OCI-LY7 (cell line): ENCODE measurements at regions not wholly inside any gene's neighbourhood (a gene's known extent, or its start where the extent isn't known, plus 50 kb on each side); places are given as distances from the start of the nearest gene placed in this dataset.

Source experiments
- BruUV-seq: library from RNA; stranded (reverse); fragments of 400-500 nt; replicated peaks from 2 replicates; lab custom pipeline; 2021; lab: Mats Ljungman, UMichigan
- CTCF ChIA-PET: fragments of 300-600 bp; sonication (Branson Sonifier 250); formaldehyde crosslinking; loops from one replicate; lab custom pipeline; 2022; ENCODE audit warnings: antibody characterized with exemption; ENCODE audit not compliant: unreplicated experiment; lab: Charles Lee
- POLR2A ChIA-PET: fragments of 300-600 bp; sonication (Branson Sonifier 250); formaldehyde crosslinking; loops from one replicate; lab custom pipeline; 2022; ENCODE audit warnings: antibody characterized with exemption; lab: Charles Lee
- DNase-seq: peaks from one replicate; pipeline ENCODE4 v3.0.0-alpha.2; 2015; ENCODE audit warnings: low spot score
- H2AFZ ChIP-seq: fragments of 200-600 bp; sonication (generic), shearing (Covaris generic); 2 replicates; pipeline ENCODE4 v1.6.1; 2014; ENCODE audit warnings: mild to moderate bottlenecking, antibody characterized with exemption, low read length, moderate library complexity
- H3K27ac ChIP-seq: fragments of 200-600 bp; sonication (generic); 2 replicates; pipeline ENCODE4 v1.5.1; 2014; ENCODE audit warnings: mixed run types, low read depth, mild to moderate bottlenecking, moderate library complexity, low read length, inconsistent platforms; ENCODE audit not compliant: poor library complexity, severe bottlenecking
- H3K36me3 ChIP-seq: fragments of 200-600 bp; sonication (generic); 2 replicates; pipeline ENCODE4 v1.6.1; 2014; ENCODE audit warnings: mild to moderate bottlenecking, antibody characterized with exemption, low read length, moderate library complexity, mixed read lengths; ENCODE audit not compliant: insufficient read depth
- H3K4me1 ChIP-seq: fragments of 200-600 bp; sonication (generic); 2 replicates; pipeline ENCODE4 v1.5.1; 2014; ENCODE audit warnings: mild to moderate bottlenecking, low read length; ENCODE audit not compliant: insufficient read depth, poor library complexity, severe bottlenecking
- H3K4me2 ChIP-seq: fragments of 200-600 bp; sonication (generic); 2 replicates; pipeline ENCODE4 v1.6.1; 2014; ENCODE audit warnings: mild to moderate bottlenecking, low read length
- H3K4me3 ChIP-seq: fragments of 200-600 bp; sonication (generic); 2 replicates; pipeline ENCODE4 v1.5.1; 2014; ENCODE audit warnings: mild to moderate bottlenecking, low read depth, low read length; ENCODE audit not compliant: poor library complexity, severe bottlenecking
- H3K79me2 ChIP-seq: fragments of 200-600 bp; sonication (generic); 2 replicates; pipeline ENCODE4 v1.6.1; 2016; ENCODE audit warnings: low read depth, mild to moderate bottlenecking, low read length, moderate library complexity, mixed read lengths; ENCODE audit not compliant: insufficient read depth
- H3K9me2 ChIP-seq: fragments of 200-600 bp; sonication (generic); 2 replicates; pipeline ENCODE4 v1.6.1; 2016; ENCODE audit warnings: mild to moderate bottlenecking, low read length, mixed read lengths; ENCODE audit not compliant: insufficient read depth
- H3K9me3 ChIP-seq: fragments of 200-600 bp; sonication (generic); 2 replicates; pipeline ENCODE4 v1.6.1; 2014; ENCODE audit warnings: mild to moderate bottlenecking, mixed run types, low read length, mixed read lengths
- H4K20me1 ChIP-seq: fragments of 200-600 bp; sonication (generic); 2 replicates; pipeline ENCODE4 v1.6.1; 2014; ENCODE audit warnings: mild to moderate bottlenecking, antibody characterized with exemption, low read length, moderate library complexity, mixed read lengths; ENCODE audit not compliant: insufficient read depth
- CTCF ChIP-seq: fragments of 200-600 bp; sonication (generic); conservative IDR thresholded peaks from 2 replicates; pipeline ENCODE4 v1.5.1; 2014; ENCODE audit warnings: mild to moderate bottlenecking, antibody characterized with exemption, low read length, moderate library complexity, mixed read lengths
- EZH2phosphoT487 ChIP-seq: fragments of 200-600 bp; sonication (generic); IDR thresholded peaks from 2 replicates; pipeline ENCODE4 v1.6.1; 2018; ENCODE audit warnings: low read depth, borderline replicate concordance, mild to moderate bottlenecking, mixed run types, antibody characterized with exemption, low read length, moderate library complexity, mixed read lengths
- intact Hi-C: fragments of 100-400 bp; cut with micrococcal nuclease; formaldehyde crosslinking; loops from one replicate; pipeline ENCODE4 v1.10.0; 2022; ENCODE audit not compliant: unreplicated experiment

DNA sequence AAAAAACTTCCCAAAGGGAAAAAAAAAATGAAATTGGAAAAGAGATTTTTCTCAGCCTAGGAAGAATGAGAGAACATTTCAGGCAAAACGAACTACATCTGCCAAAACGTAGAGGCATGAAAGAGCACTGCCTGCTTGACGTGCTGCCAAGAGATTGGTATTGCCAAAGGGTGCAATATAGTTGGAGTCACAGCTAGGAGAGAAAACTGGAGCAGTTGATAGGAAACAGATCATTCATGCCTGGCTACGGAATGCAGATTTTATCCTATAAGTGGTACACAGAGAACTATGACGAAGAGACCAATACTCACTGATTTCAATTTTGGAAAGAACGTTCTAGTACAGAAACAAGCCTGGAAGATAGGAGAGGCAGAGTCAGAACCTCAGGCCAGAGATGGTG lies 68.4 kb upstream of the IQCM start:
- DNase-seq: no peak
- ChIA-PET CTCF (no interaction called here), POLR2A (no interaction called here)
- Histone ChIP-seq H3K27ac (no peak overlapping the region), H3K4me2 (no peak overlapping the region), H3K36me3 (no peaks in the 10 kb centered on the region), H2AFZ (no peak overlapping the region), H3K79me2 (no peaks in the 10 kb centered on the region), H3K4me1 (no peaks in the 10 kb centered on the region), H3K4me3 (no peak overlapping the region), H4K20me1 (no peaks in the 10 kb centered on the region), H3K9me3 (no peaks in the 10 kb centered on the region), H3K9me2 (no peaks in the 10 kb centered on the region)
- intact Hi-C loops: no loop called here
- BruUV-seq: no TSS peak
- TF ChIP-seq CTCF (no peak), EZH2phosphoT487 (no peak)

- H3K4me1 ChIP-seq: no peaks in the 10 kb centered on the region
- no peak overlapping the region for H3K27ac ChIP-seq
- CTCF ChIA-PET: no interaction called here
- no peaks in the 10 kb centered on the region for H3K9me3 ChIP-seq
- H2AFZ ChIP-seq: no peak overlapping the region
- H3K79me2 ChIP-seq: no peaks in the 10 kb centered on the region
- no TSS peak for BruUV-seq
- no peaks in the 10 kb centered on the region for H3K9me2 ChIP-seq
- no peak for DNase-seq
- H3K36me3 ChIP-seq: no peaks in the 10 kb centered on the region
- no peaks in the 10 kb centered on the region for H4K20me1 ChIP-seq
- no peak overlapping the region for H3K4me3 ChIP-seq
- intact Hi-C loops: no loop called here
- no peak overlapping the region for H3K4me2 ChIP-seq
- POLR2A ChIA-PET: no interaction called here
- TF ChIP-seq CTCF: no peak
- no peak for TF ChIP-seq EZH2phosphoT487
Observed at GRCh38 chr4:149884529-149885181, 69.0 kb upstream of the IQCM start.

DNA sequence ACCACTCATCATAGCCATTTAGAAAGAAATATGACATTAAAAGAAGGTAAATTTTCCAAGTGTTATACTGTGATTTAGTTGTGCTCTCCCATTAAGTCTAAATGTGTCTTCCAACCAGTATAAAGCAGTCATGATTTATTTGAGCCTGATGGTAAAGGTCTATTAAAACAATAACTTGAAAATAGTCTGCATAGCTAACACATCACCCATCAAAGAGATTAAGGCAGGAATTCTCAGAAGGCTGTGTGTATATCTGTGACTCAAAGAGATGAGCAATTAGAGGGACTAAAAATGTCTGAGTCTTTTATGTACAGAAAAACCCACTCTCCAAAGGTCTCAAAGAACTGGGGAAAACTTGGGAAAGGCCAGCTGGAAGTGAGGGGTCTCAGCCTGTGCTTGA lies 70.3 kb upstream of the IQCM start:
- H3K27ac ChIP-seq: no peak overlapping the region
- no peak overlapping the region for H3K4me3 ChIP-seq
- no peaks in the 10 kb centered on the region for H4K20me1 ChIP-seq
- no peaks in the 10 kb centered on the region for H3K9me2 ChIP-seq
- BruUV-seq: no TSS peak
- no peaks in the 10 kb centered on the region for H3K4me1 ChIP-seq
- intact Hi-C loops: no loop called here
- TF ChIP-seq EZH2phosphoT487: no peak
- TF ChIP-seq CTCF: no peak
- H2AFZ ChIP-seq: no peak overlapping the region
- no peak for DNase-seq
- H3K36me3 ChIP-seq: no peaks in the 10 kb centered on the region
- H3K79me2 ChIP-seq: no peaks in the 10 kb centered on the region
- CTCF ChIA-PET: no interaction called here
- H3K4me2 ChIP-seq: no peak overlapping the region
- POLR2A ChIA-PET: interaction anchor here (0.6 to 1.1 kb wide), 2 partner anchors 13 to 20 kb away, joined by 3 read pairs; no protein-coding TSS in a partner anchor
- H3K9me3 ChIP-seq: no peaks in the 10 kb centered on the region
